ENCODE measurements at regions not wholly inside any gene's neighbourhood (a gene's known extent, or its start where the extent isn't known, plus 50 kb on each side); places are given as distances from the start of the nearest gene placed in this dataset.

DNA sequence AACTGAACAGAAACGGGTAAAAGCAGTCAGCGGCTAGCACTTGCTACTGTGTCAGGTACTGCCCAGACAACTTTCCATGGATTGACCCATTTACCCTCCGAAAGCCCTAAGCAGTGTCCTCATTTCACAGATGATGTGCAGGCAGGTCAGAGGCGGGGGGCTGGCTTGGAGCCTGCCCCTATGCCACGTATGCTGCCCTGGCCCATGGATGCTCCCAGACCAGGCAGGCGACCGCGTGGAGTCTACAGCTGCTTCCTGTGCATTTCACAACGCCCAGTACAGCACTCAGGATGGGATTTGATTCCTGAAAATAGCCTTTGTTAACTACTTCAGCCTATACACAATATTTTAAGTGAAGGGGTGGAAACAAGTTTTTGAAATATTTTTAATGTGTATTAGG, 202.9 kb downstream of the NXNL2 start:
- Histone ChIP-seq H4K8ac (ENCODE audit: low read depth in 2 of 2, low read length in 2 of 2) (no peak overlapping the region), H3K4me3 (ENCODE audit: insufficient read depth, low read depth, low read length) (no peak overlapping the region), H2AFZ (replicated peaks; ENCODE audit: low read length, poor library complexity) (no peak overlapping the region), H3K9ac (ENCODE audit: low read depth, low read length) (no peak overlapping the region), H3K23ac (ENCODE audit: low read depth, low read length) (no peak overlapping the region), H3K4me1 (ENCODE audit: control insufficient read depth, insufficient read depth, low read length) (peaks cover 18% of the 10 kb centered on the region), H3K27ac (ENCODE audit: insufficient read depth, low read length) (no peak overlapping the region), H2AK9ac (replicated peaks; ENCODE audit: low read depth, low read length, poor library complexity) (no peak overlapping the region), H3K18ac (ENCODE audit: low read depth, low read length) (no peak overlapping the region; the same call in 1 of the 2 replicates), H3K14ac (replicated peaks; ENCODE audit: low read depth, low read length) (no peak overlapping the region), H3K56ac (ENCODE audit: extremely low read depth, insufficient read depth, low read length) (no peak overlapping the region), H2BK120ac (ENCODE audit: low read depth, low read length) (no peak overlapping the region; the same call in none of the 2 replicates), H3K4ac (ENCODE audit: low read depth, low read length) (peak overlapping the region; percentile 47; the same call in 1 of the 2 replicates), H3K79me1 (ENCODE audit: low read depth in 1 of 2, low read length in 2 of 2) (no peaks in the 10 kb centered on the region), H2BK5ac (ENCODE audit: low read depth, low read length, poor library complexity, severe bottlenecking) (no peak overlapping the region), H3K4me2 (ENCODE audit: low read depth, low read length) (no peak overlapping the region), H4K5ac (ENCODE audit: low read depth, low read length) (peak overlapping the region; percentile 56; the same call in 1 of the 2 replicates), H4K20me1 (ENCODE audit: insufficient read depth, low read length) (no peaks in the 10 kb centered on the region), H3K9me1 (ENCODE audit: insufficient read depth, low read length) (peaks cover 8% of the 10 kb centered on the region), H3K36me3 (ENCODE audit: control insufficient read depth, insufficient read depth, low read length) (no peaks in the 10 kb centered on the region), H2BK20ac (ENCODE audit: low read depth, low read length) (no peak overlapping the region), H2AK5ac (ENCODE audit: low read depth, low read length) (peak overlapping the region; percentile 40; the same call in 1 of the 2 replicates), H3K9me3 (ENCODE audit: control insufficient read depth, insufficient read depth, low read length) (peaks cover 2% of the 10 kb centered on the region; the same call in 1 of the 2 replicates), H3K27me3 (ENCODE audit: control insufficient read depth, insufficient read depth, low read length) (no peaks in the 10 kb centered on the region), H4K91ac (ENCODE audit: insufficient read depth, low read depth, low read length) (peak overlapping the region; percentile 34; the same call in 1 of the 2 replicates), H2BK15ac (ENCODE audit: low read depth, low read length) (no peak overlapping the region)
- CTCF ChIA-PET, result no interaction called here
- no peak for ATAC-seq (ENCODE audit: low read depth)
- dilution Hi-C loops (cut with HindIII; ENCODE audit: low sequenced_read_pairs, unreplicated experiment), result no loop called here
- no peak for TF ChIP-seq RAD21 (IDR thresholded peaks at IDR 0.05; ENCODE audit: low read length)
- no peak for TF ChIP-seq FOS (IDR thresholded peaks at IDR 0.05; ENCODE audit: low read depth, low read length)
- 0 out of 2 replicates have a peak, but pooled peaks have one; percentile 11 for TF ChIP-seq CEBPB (IDR thresholded peaks at IDR 0.05; ENCODE audit: low read depth, low read length)
- no peak for TF ChIP-seq MXI1 (IDR thresholded peaks at IDR 0.05; ENCODE audit: borderline replicate concordance, low read depth, low read length)
- TF ChIP-seq, protein P1, sequence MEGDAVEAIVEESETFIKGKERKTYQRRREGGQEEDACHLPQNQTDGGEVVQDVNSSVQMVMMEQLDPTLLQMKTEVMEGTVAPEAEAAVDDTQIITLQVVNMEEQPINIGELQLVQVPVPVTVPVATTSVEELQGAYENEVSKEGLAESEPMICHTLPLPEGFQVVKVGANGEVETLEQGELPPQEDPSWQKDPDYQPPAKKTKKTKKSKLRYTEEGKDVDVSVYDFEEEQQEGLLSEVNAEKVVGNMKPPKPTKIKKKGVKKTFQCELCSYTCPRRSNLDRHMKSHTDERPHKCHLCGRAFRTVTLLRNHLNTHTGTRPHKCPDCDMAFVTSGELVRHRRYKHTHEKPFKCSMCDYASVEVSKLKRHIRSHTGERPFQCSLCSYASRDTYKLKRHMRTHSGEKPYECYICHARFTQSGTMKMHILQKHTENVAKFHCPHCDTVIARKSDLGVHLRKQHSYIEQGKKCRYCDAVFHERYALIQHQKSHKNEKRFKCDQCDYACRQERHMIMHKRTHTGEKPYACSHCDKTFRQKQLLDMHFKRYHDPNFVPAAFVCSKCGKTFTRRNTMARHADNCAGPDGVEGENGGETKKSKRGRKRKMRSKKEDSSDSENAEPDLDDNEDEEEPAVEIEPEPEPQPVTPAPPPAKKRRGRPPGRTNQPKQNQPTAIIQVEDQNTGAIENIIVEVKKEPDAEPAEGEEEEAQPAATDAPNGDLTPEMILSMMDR (conservative IDR thresholded peaks at IDR 0.05; ENCODE audit: low read depth, low read length), result no peak
- TF ChIP-seq SMC3 (IDR thresholded peaks at IDR 0.05; ENCODE audit: low read depth, low read length), result no peak
- in situ Hi-C loops (cut with MboI; ENCODE audit: low sequenced_read_pairs), result no loop called here
- no TSS peak for BruUV-seq (replicated peaks)
- DNase-seq, result peak; percentile 30
- 93% methylated on average over 2 of the region's 9 CpGs; no CpG with 5 or more reads in 1 of the 2 experiments for WGBS, 2 experiments (ENCODE audit: extremely low coverage in 2 of 2, insufficient read length in 1 of 2)
- POLR2A ChIA-PET (ENCODE audit: unreplicated experiment), result no interaction called here
- intact Hi-C loops (cut with micrococcal nuclease), result no loop called here

All from IMR-90 (cell line).